A673 (cell line): ENCODE measurements at regions not wholly inside any gene's neighbourhood (a gene's known extent, or its start where the extent isn't known, plus 50 kb on each side); places are given as distances from the start of the nearest gene placed in this dataset.

Source experiments
- BruUV-seq: library from RNA; stranded (reverse); fragments of 400-500 nt; replicated peaks from 2 replicates; lab custom pipeline; 2021; lab: Mats Ljungman, UMichigan
- CTCF ChIA-PET: fragments of 300-600 bp; sonication (Branson Sonifier 250); formaldehyde crosslinking; loops from one replicate; lab custom pipeline; 2022; ENCODE audit warnings: antibody characterized with exemption; lab: Charles Lee
- POLR2A ChIA-PET: fragments of 300-600 bp; sonication (Branson Sonifier 250); formaldehyde crosslinking; loops from one replicate; lab custom pipeline; 2022; ENCODE audit warnings: antibody characterized with exemption; ENCODE audit not compliant: low non-redundant PET; lab: Charles Lee
- DNase-seq: peaks from one replicate; pipeline ENCODE4 v3.0.0-alpha.2; 2015; ENCODE audit warnings: low spot score
- H3K27ac ChIP-seq: fragments of 200-600 bp; sonication (generic); 2 replicates; pipeline ENCODE4 v1.5.1; 2016; ENCODE audit warnings: mixed run types, low read depth, mild to moderate bottlenecking, mixed read lengths, antibody characterized with exemption, low read length; ENCODE audit not compliant: poor library complexity, severe bottlenecking
- H3K27me3 ChIP-seq: fragments of 200-600 bp; sonication (generic); replicated peaks from 2 replicates; pipeline ENCODE4 v1.6.1; 2017; ENCODE audit warnings: mixed run types, low read depth, mild to moderate bottlenecking, mixed read lengths, antibody characterized with exemption, low read length; ENCODE audit not compliant: insufficient read depth, poor library complexity
- H3K36me3 ChIP-seq: fragments of 200-600 bp; sonication (generic); 2 replicates; pipeline ENCODE4 v1.6.1; 2016; ENCODE audit warnings: mixed run types, mild to moderate bottlenecking, mixed read lengths, antibody characterized with exemption, low read length; ENCODE audit not compliant: insufficient read depth, poor library complexity, severe bottlenecking
- H3K4me1 ChIP-seq: fragments of 200-600 bp; sonication (generic); 2 replicates; pipeline ENCODE4 v1.6.1; 2017; ENCODE audit warnings: mixed run types, mild to moderate bottlenecking, mixed read lengths, antibody characterized with exemption, low read length; ENCODE audit not compliant: insufficient read depth, poor library complexity, severe bottlenecking
- H3K4me3 ChIP-seq: fragments of 200-600 bp; sonication (generic); 2 replicates; pipeline ENCODE4 v1.5.1; 2016; ENCODE audit warnings: low read depth, mixed run types, mild to moderate bottlenecking, mixed read lengths, low read length; ENCODE audit not compliant: poor library complexity, severe bottlenecking
- H3K9me3 ChIP-seq: fragments of 200-600 bp; sonication (generic); 2 replicates; pipeline ENCODE4 v1.6.1; 2016; ENCODE audit warnings: mixed run types, low read depth, mild to moderate bottlenecking, mixed read lengths, antibody characterized with exemption, low read length; ENCODE audit not compliant: poor library complexity, severe bottlenecking
- EZH2 ChIP-seq: fragments of 200-600 bp; sonication (generic); IDR thresholded peaks from 2 replicates; pipeline ENCODE4 v1.6.1; 2017; ENCODE audit warnings: borderline replicate concordance, low read depth, mild to moderate bottlenecking, mixed read lengths, antibody characterized with exemption, low read length; ENCODE audit not compliant: poor library complexity, severe bottlenecking
- intact Hi-C: fragments of 100-400 bp; cut with micrococcal nuclease; formaldehyde crosslinking; loops from one replicate; pipeline ENCODE4 v1.10.0; 2022; ENCODE audit not compliant: unreplicated experiment
- TF ChIP-seq, protein P1 (sequence below): fragments of 300-800, 200-600 bp; sonication (generic); conservative IDR thresholded peaks from 2 replicates; pipeline ENCODE4 v1.5.1; 2017; ENCODE audit warnings: low read depth, mild to moderate bottlenecking, antibody characterized with exemption, low read length, moderate library complexity, mixed read lengths

DNA sequence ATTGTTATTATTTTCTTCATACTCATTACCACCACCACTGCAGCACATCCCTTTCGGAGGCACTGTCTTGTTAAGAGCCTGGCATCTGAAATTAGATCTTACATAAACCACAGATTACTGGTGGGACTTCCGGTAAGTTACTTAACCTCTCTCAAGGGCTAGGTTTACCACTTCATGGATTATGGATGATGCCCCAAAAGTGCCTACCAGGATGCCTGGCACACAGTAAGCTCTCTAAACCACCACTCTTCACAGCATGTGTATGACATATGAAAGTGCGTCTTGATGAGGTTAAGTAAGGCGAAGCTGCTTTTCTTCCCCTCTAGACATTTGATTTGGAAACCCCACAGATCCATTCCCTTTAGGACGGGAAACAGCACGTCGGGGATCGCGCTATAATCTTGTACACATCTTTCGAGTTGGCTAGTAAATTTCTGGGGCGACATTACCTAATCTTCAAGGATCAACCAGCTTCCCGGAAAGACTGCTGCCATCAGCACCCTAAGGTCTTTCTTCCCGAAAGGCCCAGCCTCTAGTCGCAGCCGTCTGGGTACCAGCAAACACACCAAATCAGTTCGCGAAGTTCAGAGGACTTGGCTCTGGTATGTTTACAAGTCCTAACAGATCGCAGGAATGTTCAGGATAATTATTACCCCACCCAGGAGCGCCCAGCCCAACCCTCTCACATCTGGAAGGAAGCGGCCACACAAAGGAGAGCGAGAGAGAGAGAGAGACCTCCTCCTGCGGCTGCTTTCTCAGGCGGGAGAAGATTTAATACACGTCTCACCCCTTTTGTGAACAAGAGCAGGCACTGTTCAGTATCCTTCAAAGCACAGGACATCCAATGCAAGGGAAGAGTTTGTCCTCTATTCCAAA is 155.1 kb upstream of the FRMD4B start:
- H3K27ac ChIP-seq = no peak overlapping the region
- H3K4me3 ChIP-seq = no peak overlapping the region
- no peaks in the 10 kb centered on the region for H3K4me1 ChIP-seq
- intact Hi-C loops = no loop called here
- BruUV-seq = no TSS peak
- TF ChIP-seq, protein P1, sequence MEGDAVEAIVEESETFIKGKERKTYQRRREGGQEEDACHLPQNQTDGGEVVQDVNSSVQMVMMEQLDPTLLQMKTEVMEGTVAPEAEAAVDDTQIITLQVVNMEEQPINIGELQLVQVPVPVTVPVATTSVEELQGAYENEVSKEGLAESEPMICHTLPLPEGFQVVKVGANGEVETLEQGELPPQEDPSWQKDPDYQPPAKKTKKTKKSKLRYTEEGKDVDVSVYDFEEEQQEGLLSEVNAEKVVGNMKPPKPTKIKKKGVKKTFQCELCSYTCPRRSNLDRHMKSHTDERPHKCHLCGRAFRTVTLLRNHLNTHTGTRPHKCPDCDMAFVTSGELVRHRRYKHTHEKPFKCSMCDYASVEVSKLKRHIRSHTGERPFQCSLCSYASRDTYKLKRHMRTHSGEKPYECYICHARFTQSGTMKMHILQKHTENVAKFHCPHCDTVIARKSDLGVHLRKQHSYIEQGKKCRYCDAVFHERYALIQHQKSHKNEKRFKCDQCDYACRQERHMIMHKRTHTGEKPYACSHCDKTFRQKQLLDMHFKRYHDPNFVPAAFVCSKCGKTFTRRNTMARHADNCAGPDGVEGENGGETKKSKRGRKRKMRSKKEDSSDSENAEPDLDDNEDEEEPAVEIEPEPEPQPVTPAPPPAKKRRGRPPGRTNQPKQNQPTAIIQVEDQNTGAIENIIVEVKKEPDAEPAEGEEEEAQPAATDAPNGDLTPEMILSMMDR = no peak
- TF ChIP-seq EZH2 = peak; percentile 2
- no peaks in the 10 kb centered on the region for H3K9me3 ChIP-seq
- ChIA-PET CTCF (no interaction called here), POLR2A (no interaction called here)
- DNase-seq = no peak
- H3K36me3 ChIP-seq = no peaks in the 10 kb centered on the region
- H3K27me3 ChIP-seq = peaks cover 31% of the 10 kb centered on the region

DNA sequence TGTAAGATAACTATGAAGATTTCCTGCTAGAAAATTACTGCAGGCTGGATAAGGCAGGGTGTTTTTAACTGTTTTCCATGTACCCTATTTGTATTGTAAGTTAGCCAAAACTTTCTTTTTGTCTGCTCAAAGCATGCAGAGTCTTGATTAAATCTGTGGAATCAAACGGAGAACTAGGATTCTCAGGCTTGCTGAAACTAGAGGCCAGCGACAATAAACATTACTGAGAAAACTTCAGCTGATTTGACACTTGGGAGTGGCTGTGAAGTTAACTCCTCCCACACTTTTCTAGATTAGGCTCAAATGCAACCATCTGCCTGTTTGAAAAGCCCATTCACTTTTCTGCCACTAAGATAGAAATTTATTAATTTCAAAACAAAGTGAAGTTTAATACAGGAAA is 153.2 kb upstream of the FRMD4B start:
- ChIA-PET POLR2A (no interaction called here), CTCF (no interaction called here)
- Histone ChIP-seq H3K9me3 (no peaks in the 10 kb centered on the region), H3K4me1 (no peaks in the 10 kb centered on the region), H3K27ac (no peak overlapping the region), H3K4me3 (no peak overlapping the region), H3K27me3 (peaks cover 30% of the 10 kb centered on the region), H3K36me3 (no peaks in the 10 kb centered on the region)
- no peak for DNase-seq
- intact Hi-C loops = no loop called here
- no peak for TF ChIP-seq EZH2
- TF ChIP-seq, protein P1 = no peak
- BruUV-seq = no TSS peak

DNA sequence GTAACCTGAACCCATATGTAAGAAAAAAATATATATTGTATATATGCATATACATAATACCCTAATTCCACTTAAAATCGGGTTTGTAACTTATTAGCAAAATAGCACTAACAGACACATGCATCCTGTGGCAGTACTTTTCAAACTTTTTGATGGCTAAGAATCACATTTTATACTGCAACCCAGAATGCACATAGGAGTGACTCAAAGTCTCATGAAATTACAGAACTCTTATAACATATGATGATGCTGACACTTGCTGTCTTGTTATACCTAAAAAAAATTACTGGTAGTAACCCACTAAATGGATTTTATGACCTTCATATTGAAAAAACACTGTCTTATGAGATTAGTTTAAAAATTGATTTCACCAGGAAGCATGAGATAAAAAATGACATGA is 152.4 kb upstream of the FRMD4B start:
- Histone ChIP-seq H3K27ac (no peak overlapping the region), H3K36me3 (no peaks in the 10 kb centered on the region), H3K4me3 (no peak overlapping the region), H3K4me1 (no peaks in the 10 kb centered on the region), H3K27me3 (peaks cover 23% of the 10 kb centered on the region), H3K9me3 (no peaks in the 10 kb centered on the region)
- POLR2A ChIA-PET = no interaction called here
- intact Hi-C loops = no loop called here
- CTCF ChIA-PET = no interaction called here
- BruUV-seq = no TSS peak
- no peak for DNase-seq
- TF ChIP-seq, protein P1 = no peak
- no peak for TF ChIP-seq EZH2
